ENCODE measurements at regions not wholly inside any gene's neighbourhood (a gene's known extent, or its start where the extent isn't known, plus 50 kb on each side); places are given as distances from the start of the nearest gene placed in this dataset.

DNA sequence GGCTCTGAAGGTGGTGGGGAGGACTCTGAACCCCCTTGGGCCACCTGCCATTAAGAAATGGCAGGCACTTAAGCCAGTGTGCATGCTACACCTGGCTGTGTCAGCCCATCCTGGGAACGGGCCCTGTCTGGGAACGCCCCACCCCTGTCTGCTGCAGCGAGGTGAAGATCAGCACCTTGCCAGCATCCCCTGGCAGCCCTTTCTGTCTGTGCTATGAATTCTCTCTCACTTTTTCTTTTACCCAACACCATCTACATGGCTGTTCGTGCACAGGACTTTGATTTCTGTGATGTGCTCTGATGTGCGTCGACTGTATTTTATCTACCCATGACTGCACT, 452.9 kb upstream of the B3GAT1 start:
- Histone ChIP-seq H3K79me2 (ENCODE audit: control insufficient read depth, insufficient read depth, low read length) (no peaks in the 10 kb centered on the region), H3K27ac (ENCODE audit: low read length in 2 of 2) (no peak overlapping the region), H3K9me3 (ENCODE audit: control extremely low read depth in 1 of 3, control insufficient read depth in 2 of 3, insufficient read depth in 1 of 3, low read length in 2 of 3) (no peaks in the 10 kb centered on the region), H3K9ac (ENCODE audit: low read length) (no peak overlapping the region), H2AFZ (ENCODE audit: insufficient read depth, low read depth, low read length, poor library complexity, severe bottlenecking) (no peak overlapping the region), H3K4me2 (replicated peaks; ENCODE audit: low read depth, low read length, poor library complexity, severe bottlenecking) (no peak overlapping the region), H3K4me3 (ENCODE audit: control extremely low read depth in 1 of 5, extremely low read depth in 1 of 5, insufficient read depth in 1 of 5, low read depth in 2 of 5, low read length in 4 of 5) (no peak overlapping the region), H4K20me1 (ENCODE audit: control insufficient read depth, insufficient read depth, low read length, poor library complexity, severe bottlenecking) (no peaks in the 10 kb centered on the region), H3K4me1 (ENCODE audit: control insufficient read depth in 2 of 2, insufficient read depth in 2 of 2, low read length in 2 of 2) (no peaks in the 10 kb centered on the region), H3K27me3 (replicated peaks in 1 of 4; ENCODE audit: control extremely low read depth in 1 of 4, control insufficient read depth in 3 of 4, insufficient read depth in 4 of 4, low read length in 3 of 4) (no peaks in the 10 kb centered on the region), H3K36me3 (replicated peaks in 1 of 2; ENCODE audit: control extremely low read depth in 1 of 2, control insufficient read depth in 1 of 2, extremely low read depth in 1 of 2, insufficient read depth in 2 of 2, low read length in 1 of 2) (no peaks in the 10 kb centered on the region)
- Mint-ChIP-seq H3K4me1 (no peaks in the 10 kb centered on the region), H3K4me3 (no peak overlapping the region), H3K27me3 (no peaks in the 10 kb centered on the region), H3K9me3 (ENCODE audit: insufficient read depth) (no peaks in the 10 kb centered on the region), H3K27ac (no peak overlapping the region)
- ChIA-PET POLR2A (no interaction called here), CTCF (no interaction called here)
- no peak for TF ChIP-seq CTCF (IDR thresholded peaks at IDR 0.05)
- TF ChIP-seq EZH2 (IDR thresholded peaks at IDR 0.05; ENCODE audit: borderline replicate concordance, insufficient read depth, low read depth, low read length, poor library complexity, severe bottlenecking), result no peak
- no peak for DNase-seq
- intact Hi-C loops (cut with micrococcal nuclease), result no loop called here
- no peak for ATAC-seq (ENCODE audit: low read depth)
- 90% methylated on average over 3 of the region's 6 CpGs for WGBS (ENCODE audit: insufficient coverage)

GRCh38 chr11:134864233-134864967, 452.4 kb upstream of the B3GAT1 start:
- Histone ChIP-seq H3K4me3 (ENCODE audit: control extremely low read depth in 1 of 5, extremely low read depth in 1 of 5, insufficient read depth in 1 of 5, low read depth in 2 of 5, low read length in 4 of 5) (no peak overlapping the region), H3K9me3 (ENCODE audit: control extremely low read depth in 1 of 3, control insufficient read depth in 2 of 3, insufficient read depth in 1 of 3, low read length in 2 of 3) (no peaks in the 10 kb centered on the region), H4K20me1 (ENCODE audit: control insufficient read depth, insufficient read depth, low read length, poor library complexity, severe bottlenecking) (no peaks in the 10 kb centered on the region), H3K36me3 (replicated peaks in 1 of 2; ENCODE audit: control extremely low read depth in 1 of 2, control insufficient read depth in 1 of 2, extremely low read depth in 1 of 2, insufficient read depth in 2 of 2, low read length in 1 of 2) (no peaks in the 10 kb centered on the region), H3K4me1 (ENCODE audit: control insufficient read depth in 2 of 2, insufficient read depth in 2 of 2, low read length in 2 of 2) (no peaks in the 10 kb centered on the region), H3K79me2 (ENCODE audit: control insufficient read depth, insufficient read depth, low read length) (no peaks in the 10 kb centered on the region), H3K27ac (ENCODE audit: low read length in 2 of 2) (no peak overlapping the region), H3K27me3 (replicated peaks in 1 of 4; ENCODE audit: control extremely low read depth in 1 of 4, control insufficient read depth in 3 of 4, insufficient read depth in 4 of 4, low read length in 3 of 4) (no peaks in the 10 kb centered on the region), H3K9ac (ENCODE audit: low read length) (no peak overlapping the region), H3K4me2 (replicated peaks; ENCODE audit: low read depth, low read length, poor library complexity, severe bottlenecking) (no peak overlapping the region), H2AFZ (ENCODE audit: insufficient read depth, low read depth, low read length, poor library complexity, severe bottlenecking) (no peak overlapping the region)
- H3K27me3 Mint-ChIP-seq, result no peaks in the 10 kb centered on the region
- TF ChIP-seq EZH2 (IDR thresholded peaks at IDR 0.05; ENCODE audit: borderline replicate concordance, insufficient read depth, low read depth, low read length, poor library complexity, severe bottlenecking), result no peak
- TF ChIP-seq CTCF (IDR thresholded peaks at IDR 0.05), result no peak
- WGBS (ENCODE audit: insufficient coverage), result 86% methylated on average over 23 of the region's 23 CpGs
- no peak overlapping the region for H3K4me3 Mint-ChIP-seq
- DNase-seq (no peak), ATAC-seq (ENCODE audit: low read depth) (no peak)
- H3K9me3 Mint-ChIP-seq (ENCODE audit: insufficient read depth), result no peaks in the 10 kb centered on the region
- ChIA-PET CTCF (no interaction called here), POLR2A (no interaction called here)
- no peaks in the 10 kb centered on the region for H3K4me1 Mint-ChIP-seq
- intact Hi-C loops (cut with micrococcal nuclease), result no loop called here
- no peak overlapping the region for H3K27ac Mint-ChIP-seq
